Common myeloid progenitor, CD34-positive (primary cell): ENCODE measurements at regions not wholly inside any gene's neighbourhood (a gene's known extent, or its start where the extent isn't known, plus 50 kb on each side); places are given as distances from the start of the nearest gene placed in this dataset.

Source experiments
- CTCF ChIA-PET: fragments of 350-600 bp; sonication (Branson Sonifier 250); formaldehyde crosslinking; loops from one replicate; lab custom pipeline; 2021; ENCODE audit warnings: antibody characterized with exemption; lab: Charles Lee
- POLR2A ChIA-PET: fragments of 350-600 bp; sonication (Branson Sonifier 250); formaldehyde crosslinking; loops from one replicate; lab custom pipeline; 2021; ENCODE audit warnings: antibody characterized with exemption; lab: Charles Lee
- DNase-seq, 3 donors: peaks; one replicate each; pipeline versions ENCODE4 v3.0.0 to v3.0.0-alpha.2; 2013
- H3K27ac ChIP-seq, 2 experiments: 1 replicate in 1 of 2; 2 replicates in 1 of 2; pipeline ENCODE4 v1.7.0; 2013; ENCODE audit warnings: inconsistent platforms in 2 of 2, low read length in 2 of 2, mild to moderate bottlenecking in 2 of 2, low read depth in 1 of 2, moderate library complexity in 1 of 2; ENCODE audit not compliant: severe bottlenecking in 2 of 2, insufficient read depth in 1 of 2, poor library complexity in 1 of 2
- H3K27me3 ChIP-seq, 5 experiments: replicated peaks in 2 of 5; 1 replicate in 3 of 5; 2 replicates in 2 of 5; pipeline versions ENCODE4 v1.6.1 to v1.7.0; 2013; ENCODE audit warnings: low read length in 4 of 5, mild to moderate bottlenecking in 2 of 5, moderate library complexity in 2 of 5, inconsistent platforms in 1 of 5; ENCODE audit not compliant: insufficient read depth in 5 of 5, control insufficient read depth in 4 of 5
- H3K36me3 ChIP-seq, 4 experiments: 1 replicate in 2 of 4; 2 replicates in 2 of 4; pipeline versions ENCODE4 v1.6.1 to v1.7.0; 2013; ENCODE audit warnings: low read length in 3 of 4, control low read depth in 1 of 4, mild to moderate bottlenecking in 1 of 4; ENCODE audit not compliant: control insufficient read depth in 4 of 4, insufficient read depth in 4 of 4
- H3K4me1 ChIP-seq, 4 experiments: 1 replicate in 3 of 4; 2 replicates in 1 of 4; pipeline versions ENCODE4 v1.6.1 to v1.7.1; 2013; ENCODE audit warnings: low read length in 3 of 4, mild to moderate bottlenecking in 3 of 4, control low read depth in 1 of 4, inconsistent platforms in 1 of 4, moderate library complexity in 1 of 4; ENCODE audit not compliant: control insufficient read depth in 4 of 4, insufficient read depth in 4 of 4; ENCODE audit errors: control extremely low read depth in 1 of 4
- H3K4me3 ChIP-seq, 7 experiments: 1 replicate in 4 of 7; 2 replicates in 3 of 7; pipeline versions ENCODE4 v1.5.1 to v1.7.0; 2013; ENCODE audit warnings: mild to moderate bottlenecking in 7 of 7, low read length in 6 of 7, moderate library complexity in 6 of 7, inconsistent platforms in 2 of 7, low read depth in 2 of 7, control low read depth in 1 of 7; ENCODE audit not compliant: insufficient read depth in 4 of 7, control insufficient read depth in 1 of 7; ENCODE audit errors: extremely low read depth in 1 of 7
- H3K9me3 ChIP-seq, 5 experiments: 1 replicate in 4 of 5; 2 replicates in 1 of 5; pipeline versions ENCODE4 v1.6.1 to v1.7.1; 2013; ENCODE audit warnings: low read length in 4 of 5, mild to moderate bottlenecking in 2 of 5, inconsistent platforms in 1 of 5, low read depth in 1 of 5, moderate library complexity in 1 of 5; ENCODE audit not compliant: control insufficient read depth in 4 of 5, insufficient read depth in 2 of 5; ENCODE audit errors: control extremely low read depth in 1 of 5
- WGBS: methylation state at CpG from one replicate; pipeline ENCODE4 v1.1.5; 2013; ENCODE audit not compliant: insufficient coverage; 5-methylcytosine and 5-hydroxymethylcytosine counted together

DNA sequence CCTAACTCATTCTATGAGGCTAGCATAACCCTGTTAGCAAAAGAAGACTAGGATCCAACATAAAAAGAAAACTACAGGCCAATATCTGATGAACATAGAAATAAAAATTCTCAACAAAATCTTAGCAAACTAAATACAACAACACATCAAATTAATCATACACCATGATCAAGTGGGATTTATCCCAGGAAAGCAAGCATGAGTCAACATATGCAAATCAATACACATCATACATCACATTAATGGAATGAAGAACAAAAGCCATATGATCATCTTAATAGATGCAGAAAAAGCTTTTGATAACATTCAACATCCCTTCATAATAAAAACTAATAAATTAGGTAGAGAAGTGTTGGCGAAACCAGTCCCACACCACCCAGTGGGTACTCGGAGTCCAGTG lies 136.1 kb upstream of the MME start:
- POLR2A ChIA-PET = no interaction called here
- DNase-seq = no peak
- peaks cover 0 to 5% (median 1%) of the 10 kb centered on the region in 5 experiments for H3K9me3 ChIP-seq
- 100% methylated on average over 1 of the region's 2 CpGs for WGBS
- no peaks in the 10 kb centered on the region for H3K27me3 ChIP-seq
- no peak overlapping the region for H3K27ac ChIP-seq
- no peaks in the 10 kb centered on the region for H3K36me3 ChIP-seq
- H3K4me1 ChIP-seq = no peaks in the 10 kb centered on the region
- no peak overlapping the region for H3K4me3 ChIP-seq
- CTCF ChIA-PET = no interaction called here

- Histone ChIP-seq H3K4me1 (no peaks in the 10 kb centered on the region), H3K27me3 (no peaks in the 10 kb centered on the region), H3K9me3 (peaks cover 0 to 5% (median 1%) of the 10 kb centered on the region in 5 experiments), H3K4me3 (no peak overlapping the region), H3K27ac (no peak overlapping the region), H3K36me3 (no peaks in the 10 kb centered on the region)
- ChIA-PET CTCF (no interaction called here), POLR2A (no interaction called here)
- DNase-seq = no peak
These were observed 137.3 kb upstream of the MME start for GRCh38 chr3:154942827-154943226.

DNA sequence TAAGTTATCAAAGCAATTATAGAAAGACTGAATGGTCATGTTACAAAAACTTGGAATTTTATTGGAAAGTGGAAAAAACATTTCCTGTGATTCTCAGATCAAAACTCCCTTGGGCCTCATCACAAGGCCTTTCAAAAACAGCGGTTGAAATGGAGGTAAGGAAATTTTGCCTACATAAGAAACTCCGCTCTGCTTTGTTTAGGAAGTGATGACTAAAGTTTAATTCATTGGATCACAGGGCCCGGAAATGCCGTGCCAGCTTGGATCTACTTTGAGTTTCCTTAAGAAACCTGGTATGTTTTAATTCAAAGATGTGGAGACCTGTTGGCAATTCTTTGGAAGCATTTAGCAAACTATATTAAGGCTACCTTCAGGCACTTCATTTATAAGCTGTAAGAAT lies 143.9 kb upstream of the MME start:
- Histone ChIP-seq H3K27me3 (no peaks in the 10 kb centered on the region), H3K4me1 (no peaks in the 10 kb centered on the region), H3K36me3 (no peaks in the 10 kb centered on the region), H3K4me3 (no peak overlapping the region), H3K9me3 (peaks cover 0 to 3% (median 0%) of the 10 kb centered on the region in 5 experiments), H3K27ac (no peak overlapping the region)
- CTCF ChIA-PET = no interaction called here
- DNase-seq = no peak
- POLR2A ChIA-PET = no interaction called here
- 93% methylated on average over 3 of the region's 4 CpGs for WGBS

DNA sequence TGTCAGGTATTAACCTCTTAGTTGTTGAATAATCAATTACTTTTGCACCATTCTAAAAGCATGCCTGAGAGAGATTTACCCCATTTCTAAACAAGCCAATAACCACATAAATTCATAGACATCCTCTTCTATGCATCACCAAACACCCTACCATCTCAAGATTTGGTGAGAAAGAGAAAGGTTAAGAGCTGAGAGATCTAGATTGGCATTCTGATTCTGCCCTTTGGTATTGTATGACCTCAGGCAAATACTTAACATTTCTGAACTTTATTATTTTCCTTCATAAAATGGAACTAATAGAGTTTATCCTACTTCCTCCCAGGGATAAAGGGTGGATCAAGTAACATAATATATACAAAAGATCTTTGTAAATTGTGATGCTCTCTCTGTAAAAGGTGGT lies 146.5 kb upstream of the MME start:
- H3K27me3 ChIP-seq = no peaks in the 10 kb centered on the region
- H3K4me1 ChIP-seq = no peaks in the 10 kb centered on the region
- CTCF ChIA-PET = interaction anchor here (0.6 kb wide), 1 partner anchor 1254 kb away, joined by 3 read pairs; no protein-coding TSS in a partner anchor
- H3K36me3 ChIP-seq = no peaks in the 10 kb centered on the region
- DNase-seq = no peak
- no peak overlapping the region for H3K27ac ChIP-seq
- no peak overlapping the region for H3K4me3 ChIP-seq
- POLR2A ChIA-PET = interaction anchor here (0.7 kb wide), 1 partner anchor 33 kb away, joined by 3 read pairs; no protein-coding TSS in a partner anchor
- no peaks in the 10 kb centered on the region for H3K9me3 ChIP-seq

DNA sequence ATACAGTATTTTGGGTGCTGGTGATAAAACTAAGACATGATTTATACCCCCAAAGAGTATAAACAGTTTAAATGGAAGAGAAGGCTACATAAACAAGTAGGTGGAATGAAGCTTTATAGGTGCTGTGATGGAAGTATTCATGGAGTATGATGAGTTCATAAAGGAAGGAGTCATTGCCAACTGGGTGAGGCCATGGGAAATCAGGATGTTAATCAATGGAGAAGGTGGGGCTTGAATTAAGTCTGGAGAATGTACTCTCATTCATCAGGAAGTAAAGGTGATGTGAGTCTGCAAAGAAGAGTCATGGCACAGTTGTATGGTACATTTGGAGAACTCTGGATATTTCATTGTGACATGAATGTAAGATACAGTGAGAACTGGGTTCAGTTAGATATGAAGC lies 147.5 kb upstream of the MME start:
- Histone ChIP-seq H3K36me3 (no peaks in the 10 kb centered on the region), H3K27ac (no peak overlapping the region), H3K4me1 (no peaks in the 10 kb centered on the region), H3K27me3 (no peaks in the 10 kb centered on the region), H3K4me3 (no peak overlapping the region), H3K9me3 (no peaks in the 10 kb centered on the region)
- ChIA-PET CTCF (no interaction called here), POLR2A (no interaction called here)
- no peak for DNase-seq

GRCh38 chr3:154931484-154931883 lies 148.6 kb upstream of the MME start:
- no CpG with 5 or more reads among the region's 1 CpG for WGBS
- H3K27me3 ChIP-seq = no peaks in the 10 kb centered on the region
- no peaks in the 10 kb centered on the region for H3K36me3 ChIP-seq
- H3K4me1 ChIP-seq = no peaks in the 10 kb centered on the region
- no peak for DNase-seq
- ChIA-PET POLR2A (no interaction called here), CTCF (no interaction called here)
- H3K4me3 ChIP-seq = no peak overlapping the region
- no peak overlapping the region for H3K27ac ChIP-seq
- H3K9me3 ChIP-seq = no peaks in the 10 kb centered on the region

- no peak for DNase-seq
- H3K27ac ChIP-seq = no peak overlapping the region
- no peaks in the 10 kb centered on the region for H3K27me3 ChIP-seq
- WGBS = no CpG with 5 or more reads among the region's 1 CpG
- H3K36me3 ChIP-seq = no peaks in the 10 kb centered on the region
- ChIA-PET CTCF (no interaction called here), POLR2A (no interaction called here)
- peaks cover 0 to 3% (median 0%) of the 10 kb centered on the region in 5 experiments for H3K9me3 ChIP-seq
- H3K4me3 ChIP-seq = no peak overlapping the region
- no peaks in the 10 kb centered on the region for H3K4me1 ChIP-seq
These were observed 153.4 kb upstream of the MME start for GRCh38 chr3:154926721-154927120.
